K562 (cell line): ENCODE measurements at regions not wholly inside any gene's neighbourhood (a gene's known extent, or its start where the extent isn't known, plus 50 kb on each side); places are given as distances from the start of the nearest gene placed in this dataset.

Experiments used
- ATAC-seq: fragments of 200-7000 bp; cut with Tn5 transposase; 3 replicates; pipeline ENCODE4 v1.9.1; 2020; ENCODE audit warnings: moderate library complexity
- BruUV-seq: library from RNA; stranded (reverse); fragments of 400-500 nt; replicated peaks from 2 replicates; lab custom pipeline; 2021; lab: Mats Ljungman, UMichigan
- CTCF ChIA-PET: fragments of 300-600 bp; formaldehyde crosslinking; extraction: SDS; loops from one replicate; lab custom pipeline; 2021; ENCODE audit warnings: low intra/inter-chr PET ratio; lab: Yijun Ruan, JAX
- POLR2A ChIA-PET: fragments of 300-600, 350-650 bp; sonication (Branson Sonifier 250); formaldehyde crosslinking; extraction: SDS; loops from one replicate; lab custom pipeline; 2021; ENCODE audit warnings: antibody characterized with exemption, inconsistent platforms; lab: Yijun Ruan, JAX
- DNase-seq, 4 experiments: peaks; one replicate each; pipeline versions ENCODE4 v3.0.0 to v3.0.0-alpha.2; 2011 to 2018; ENCODE audit warnings: low spot score in 3 of 4, mixed read lengths in 3 of 4; ENCODE audit errors: extremely low read depth in 1 of 4
- FAIRE-seq: peaks from 2 replicates; lab custom pipeline; 2011; peaks lifted over from hg19 to GRCh38; lab: Jason Lieb, UNC
- H2AFZ ChIP-seq: 2 replicates; pipeline ENCODE4 v1.6.0; 2011; ENCODE audit warnings: low read depth, low read length, control low read depth, inconsistent platforms
- H3K27ac ChIP-seq: fragments of 200-600 bp; 3 replicates; pipeline ENCODE4 v1.8.0; 2011; ENCODE audit warnings: low read depth, mild to moderate bottlenecking, control low read depth, inconsistent platforms, low read length, moderate library complexity, mixed read lengths; ENCODE audit errors: extremely low read depth
- H3K27me3 ChIP-seq, 2 experiments: fragments of 300-600 bp in 1 of 2; 2 replicates in 1 of 2; 3 replicates in 1 of 2; pipeline versions ENCODE4 v1.6.0 to v1.8.0; 2011; ENCODE audit warnings: inconsistent platforms in 2 of 2, low read length in 2 of 2, mild to moderate bottlenecking in 1 of 2, mixed read lengths in 1 of 2, moderate library complexity in 1 of 2; ENCODE audit not compliant: control insufficient read depth in 2 of 2, insufficient read depth in 2 of 2
- H3K36me3 ChIP-seq: fragments of 300-600 bp; 3 replicates; pipeline ENCODE4 v1.8.0; 2011; ENCODE audit warnings: mild to moderate bottlenecking, low read length, inconsistent platforms; ENCODE audit not compliant: control insufficient read depth, insufficient read depth
- H3K4me1 ChIP-seq, 2 experiments: fragments of 200-600 bp in 1 of 2; replicated peaks in 1 of 2; 2 replicates in 1 of 2; 3 replicates in 1 of 2; pipeline versions ENCODE4 v1.5.1 to v1.8.0; 2011; ENCODE audit warnings: inconsistent platforms in 2 of 2, low read length in 2 of 2, mild to moderate bottlenecking in 1 of 2, mixed read lengths in 1 of 2, moderate library complexity in 1 of 2; ENCODE audit not compliant: control insufficient read depth in 2 of 2, insufficient read depth in 2 of 2
- H3K4me2 ChIP-seq: 2 replicates; pipeline ENCODE4 v1.6.1; 2011; ENCODE audit warnings: low read length, control low read depth, inconsistent platforms, mixed read lengths; ENCODE audit not compliant: insufficient read depth
- H3K4me3 ChIP-seq: fragments of 200-600 bp; sonication (generic), shearing (Covaris generic); 2 replicates; pipeline ENCODE4 v1.5.1; 2016; ENCODE audit warnings: control low read depth, inconsistent platforms
- H3K79me2 ChIP-seq: fragments of 200-600 bp; 3 replicates; pipeline ENCODE4 v1.8.0; 2011; ENCODE audit warnings: low read length, inconsistent platforms; ENCODE audit not compliant: control insufficient read depth, insufficient read depth
- H3K9ac ChIP-seq, 2 experiments: 2 replicates each; pipeline versions ENCODE4 v1.6.0 to v1.6.1; 2011; ENCODE audit warnings: low read depth in 2 of 2, low read length in 2 of 2, control low read depth in 1 of 2, inconsistent platforms in 1 of 2, mild to moderate bottlenecking in 1 of 2, mixed read lengths in 1 of 2; ENCODE audit not compliant: insufficient read depth in 1 of 2
- H3K9me1 ChIP-seq: one replicate; pipeline ENCODE4 v1.6.0; 2011; ENCODE audit warnings: inconsistent platforms, mild to moderate bottlenecking, low read length, moderate library complexity; ENCODE audit not compliant: control insufficient read depth, insufficient read depth
- H3K9me3 ChIP-seq: replicated peaks from 2 replicates; pipeline ENCODE4 v1.5.1; 2011; ENCODE audit warnings: low read depth, low read length, inconsistent platforms; ENCODE audit not compliant: control insufficient read depth, insufficient read depth
- H4K20me1 ChIP-seq: replicated peaks from 2 replicates; pipeline ENCODE4 v1.6.1; 2011; ENCODE audit warnings: low read length, inconsistent platforms, mixed read lengths; ENCODE audit not compliant: control insufficient read depth, insufficient read depth
- AFF1 ChIP-seq, 2 experiments: fragments of 450-650 bp; IDR thresholded peaks; 2 replicates each; pipeline ENCODE4 v1.6.1; 2018; ENCODE audit warnings: mild to moderate bottlenecking in 2 of 2, low read depth in 1 of 2; ENCODE audit not compliant: partially characterized antibody in 2 of 2
- CGGBP1 ChIP-seq: fragments of 250-450 bp; sonication (Bioruptor Pico); IDR thresholded peaks from 2 replicates; pipeline ENCODE4 v1.9.0; 2021; ENCODE audit warnings: mild to moderate bottlenecking
- FOS ChIP-seq: IDR thresholded peaks from 3 replicates; pipeline ENCODE4 v1.6.1; 2011; ENCODE audit not compliant: insufficient read length; ENCODE audit errors: extremely low read depth
- NR0B1 ChIP-seq: fragments of 450-650 bp; IDR thresholded peaks from one replicate; pipeline ENCODE4 v1.6.1; 2018; ENCODE audit warnings: mild to moderate bottlenecking, moderate library complexity; ENCODE audit not compliant: partially characterized antibody
- NR4A1 ChIP-seq, 2 experiments: fragments of 250-450 bp in 1 of 2; fragments of 450-650 bp in 1 of 2; sonication (Bioruptor Pico) in 1 of 2; IDR thresholded peaks; 2 replicates each; pipeline versions ENCODE4 v1.4.0 to v1.6.1; 2016 to 2020; ENCODE audit warnings: mild to moderate bottlenecking in 2 of 2, missing compliant biosample characterization in 1 of 2, missing genetic modification characterization in 1 of 2, moderate library complexity in 1 of 2
- RNF219 ChIP-seq: fragments of 250-450 bp; sonication (Bioruptor Pico); IDR thresholded peaks from 2 replicates; pipeline ENCODE4 v1.5.0; 2022; ENCODE audit warnings: mild to moderate bottlenecking
- TAF1 ChIP-seq: IDR thresholded peaks from 2 replicates; pipeline ENCODE4 v1.6.1; 2011; ENCODE audit warnings: mild to moderate bottlenecking, low read length, moderate library complexity; ENCODE audit not compliant: insufficient read depth, control insufficient read depth, severe bottlenecking; ENCODE audit errors: extremely low read depth
- THRA ChIP-seq: fragments of 450-650 bp; IDR thresholded peaks from 2 replicates; pipeline ENCODE4 v1.6.1; 2017; ENCODE audit warnings: mild to moderate bottlenecking, moderate library complexity
- ZFP1 ChIP-seq: fragments of 450-650 bp; formaldehyde crosslinking; IDR thresholded peaks from 2 replicates; pipeline ENCODE4 v1.4.0; 2020; ENCODE audit warnings: mild to moderate bottlenecking, mixed read lengths
- ZFX ChIP-seq: sonication (generic); formaldehyde crosslinking; IDR thresholded peaks from 2 replicates; pipeline ENCODE4 v1.8.0; 2022; ENCODE audit warnings: mild to moderate bottlenecking, missing genetic modification reagents, moderate library complexity
- ZKSCAN1 ChIP-seq: fragments of 150-350 bp; IDR thresholded peaks from 2 replicates; pipeline ENCODE4 v1.6.1; 2016; ENCODE audit warnings: low read depth, low read length
- ZNF707 ChIP-seq: fragments of 250-450 bp; sonication (Bioruptor Pico); conservative IDR thresholded peaks from 2 replicates; pipeline ENCODE4 v1.8.0; 2022; ENCODE audit warnings: inconsistent platforms, mild to moderate bottlenecking, moderate library complexity
- whole genome bisulfite sequencing: fragments of 100-300 bp; shearing (Covaris generic); methylation state at CpG from one replicate; pipeline ENCODE4 v1.1.6; 2016; ENCODE audit warnings: low coverage, mixed read lengths; ENCODE audit not compliant: insufficient coverage; ENCODE audit errors: missing lambda C conversion rate; 5-methylcytosine and 5-hydroxymethylcytosine counted together
- in situ Hi-C: fragments of 300-500 bp; cut with MboI; formaldehyde crosslinking; loops from 4 replicates; pipeline ENCODE4 v1.15.0; 2018; ENCODE audit warnings: inconsistent platforms, mixed read lengths
- intact Hi-C: fragments of 100-400 bp; cut with micrococcal nuclease; formaldehyde crosslinking; loops from 2 replicates; pipeline ENCODE4 v1.14.2; 2022

GRCh38 chr14:51539571-51540037 is 112.1 kb upstream of the FRMD6 start:
- no peak overlapping the region for H3K4me2 ChIP-seq
- no peak for ATAC-seq
- ChIA-PET CTCF (no interaction called here), POLR2A (no interaction called here)
- no peaks in the 10 kb centered on the region for H4K20me1 ChIP-seq
- H3K36me3 ChIP-seq = no peaks in the 10 kb centered on the region
- in situ Hi-C loops = no loop called here
- H3K4me3 ChIP-seq = no peak overlapping the region
- H3K4me1 ChIP-seq = no peaks in the 10 kb centered on the region
- H3K79me2 ChIP-seq = no peaks in the 10 kb centered on the region
- TF ChIP-seq NR0B1 (no peak), NR4A1 (CRISPR knock-in tag; IDR thresholded peaks at IDR 0.05) (no peak), NR4A1 (tag; IDR thresholded peaks at IDR 0.05) (no peak), TAF1 (no peak), ZFX (CRISPR knock-in tag) (no peak), CGGBP1 (no peak), RNF219 (CRISPR knock-in tag) (no peak), AFF1 (IDR thresholded peaks at IDR 0.05; ENCODE audit: low read depth in 1 of 2, partially characterized antibody in 2 of 2) (no peak), THRA (no peak), ZFP1 (CRISPR knock-in tag) (no peak), ZNF707 (CRISPR knock-in tag) (no peak), ZKSCAN1 (no peak), FOS (no peak)
- H3K27ac ChIP-seq = no peak overlapping the region
- FAIRE-seq = no peak
- no peak overlapping the region for H3K9ac ChIP-seq
- 0% methylated on average over 1 of the region's 1 CpG for WGBS
- DNase-seq = no peak
- intact Hi-C loops = no loop called here
- BruUV-seq = no TSS peak
- no peaks in the 10 kb centered on the region for H3K9me1 ChIP-seq
- no peaks in the 10 kb centered on the region for H3K27me3 ChIP-seq
- no peak overlapping the region for H2AFZ ChIP-seq
- no peaks in the 10 kb centered on the region for H3K9me3 ChIP-seq
